ENCODE measurements at regions not wholly inside any gene's neighbourhood (a gene's known extent, or its start where the extent isn't known, plus 50 kb on each side); places are given as distances from the start of the nearest gene placed in this dataset.

DNA sequence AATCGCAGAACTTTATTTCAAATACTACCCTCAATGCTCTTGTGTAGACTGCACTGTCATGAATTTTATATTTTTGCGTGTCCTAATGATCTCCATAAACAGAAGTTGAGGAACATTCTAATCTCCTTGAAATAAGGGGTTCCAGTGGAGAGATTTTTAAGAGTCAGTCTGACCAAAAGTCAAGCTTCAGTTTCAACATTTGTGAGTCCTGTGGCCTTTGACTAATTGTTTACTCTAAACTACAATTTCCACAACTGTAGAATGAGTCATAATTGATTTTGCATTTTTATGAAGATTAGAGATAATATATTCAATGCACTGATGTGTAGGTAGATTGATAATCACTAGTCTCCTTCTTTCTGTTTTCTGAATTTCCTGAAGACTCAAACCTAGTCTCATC lies 720.3 kb upstream of the ID2 start:
- no peaks in the 10 kb centered on the region for H3K9me3 Mint-ChIP-seq

GRCh38 chr2:7962161-7962560 lies 719.7 kb upstream of the ID2 start:
- Histone ChIP-seq H3K36me3 (ENCODE audit: control insufficient read depth, insufficient read depth, low read length) (no peaks in the 10 kb centered on the region), H3K4me3 (ENCODE audit: low read depth, low read length) (no peak overlapping the region), H3K9me3 (ENCODE audit: control insufficient read depth in 2 of 2, low read length in 2 of 2) (no peaks in the 10 kb centered on the region), H3K27me3 (ENCODE audit: control insufficient read depth, insufficient read depth, low read length) (no peaks in the 10 kb centered on the region), H3K4me1 (ENCODE audit: control insufficient read depth, insufficient read depth, low read length, poor library complexity, severe bottlenecking) (no peaks in the 10 kb centered on the region), H3K27ac (ENCODE audit: insufficient read depth, low read length, poor library complexity, severe bottlenecking) (no peak overlapping the region)
- Mint-ChIP-seq H3K27ac (no peak overlapping the region), H3K27me3 (no peaks in the 10 kb centered on the region), H3K4me1 (no peaks in the 10 kb centered on the region), H3K36me3 (no peaks in the 10 kb centered on the region), H3K4me3 (no peak overlapping the region), H3K9me3 (no peaks in the 10 kb centered on the region)
- ATAC-seq (ENCODE audit: low read depth in 2 of 2): no peak
- DNase-seq: no peak

More for the DNA sequence above, 720.3 kb upstream of the ID2 start:
- no peaks in the 10 kb centered on the region for H3K36me3 ChIP-seq (ENCODE audit: control insufficient read depth, insufficient read depth, low read length)
- no peaks in the 10 kb centered on the region for H3K4me1 ChIP-seq (ENCODE audit: control insufficient read depth, insufficient read depth, low read length, poor library complexity, severe bottlenecking)
- H3K27ac ChIP-seq (ENCODE audit: insufficient read depth, low read length, poor library complexity, severe bottlenecking): no peak overlapping the region
- DNase-seq (no peak), ATAC-seq (ENCODE audit: low read depth in 2 of 2) (no peak)
- no peaks in the 10 kb centered on the region for H3K4me1 Mint-ChIP-seq
- H3K27me3 Mint-ChIP-seq: no peaks in the 10 kb centered on the region
- H3K27me3 ChIP-seq (ENCODE audit: control insufficient read depth, insufficient read depth, low read length): no peaks in the 10 kb centered on the region
- H3K27ac Mint-ChIP-seq: no peak overlapping the region
- H3K4me3 Mint-ChIP-seq: no peak overlapping the region
- H3K36me3 Mint-ChIP-seq: no peaks in the 10 kb centered on the region
- no peaks in the 10 kb centered on the region for H3K9me3 ChIP-seq (ENCODE audit: control insufficient read depth in 2 of 2, low read length in 2 of 2)
- H3K4me3 ChIP-seq (ENCODE audit: low read depth, low read length): no peak overlapping the region

GRCh38 chr2:7963787-7964186 lies 718.1 kb upstream of the ID2 start:
- DNase-seq (no peak), ATAC-seq (ENCODE audit: low read depth in 2 of 2) (no peak)
- no peaks in the 10 kb centered on the region for H3K36me3 ChIP-seq (ENCODE audit: control insufficient read depth, insufficient read depth, low read length)
- H3K27ac ChIP-seq (ENCODE audit: insufficient read depth, low read length, poor library complexity, severe bottlenecking): no peak overlapping the region
- no peaks in the 10 kb centered on the region for H3K9me3 ChIP-seq (ENCODE audit: control insufficient read depth in 2 of 2, low read length in 2 of 2)
- Mint-ChIP-seq H3K9me3 (no peaks in the 10 kb centered on the region), H3K27me3 (no peaks in the 10 kb centered on the region), H3K4me1 (no peaks in the 10 kb centered on the region), H3K4me3 (no peak overlapping the region), H3K36me3 (no peaks in the 10 kb centered on the region), H3K27ac (no peak overlapping the region)
- no peaks in the 10 kb centered on the region for H3K4me1 ChIP-seq (ENCODE audit: control insufficient read depth, insufficient read depth, low read length, poor library complexity, severe bottlenecking)
- no peaks in the 10 kb centered on the region for H3K27me3 ChIP-seq (ENCODE audit: control insufficient read depth, insufficient read depth, low read length)
- H3K4me3 ChIP-seq (ENCODE audit: low read depth, low read length): no peak overlapping the region

DNA sequence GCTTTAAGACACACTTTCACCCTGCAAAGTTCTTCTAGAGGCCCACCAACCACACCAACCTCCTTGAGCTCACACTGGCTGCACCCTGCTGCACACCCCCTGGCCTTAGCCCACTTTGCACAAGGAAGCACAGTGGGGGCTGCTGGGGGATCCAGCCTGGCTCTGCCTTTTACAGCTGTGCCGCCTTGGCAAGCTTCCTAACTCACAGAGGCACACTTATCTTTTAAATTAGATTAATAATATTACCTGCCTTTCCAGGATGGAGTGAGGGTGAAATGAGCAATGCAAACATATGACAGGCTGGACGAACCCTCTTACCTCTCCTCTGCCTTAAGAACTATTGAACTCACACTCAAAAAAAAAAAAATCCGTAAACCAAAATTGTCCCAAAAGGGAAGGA lies 715.8 kb upstream of the ID2 start:
- H3K9me3 ChIP-seq (ENCODE audit: control insufficient read depth in 2 of 2, low read length in 2 of 2): no peaks in the 10 kb centered on the region
- no peak overlapping the region for H3K27ac Mint-ChIP-seq
- peaks cover 0 to 2% (median 0%) of the 10 kb centered on the region in 7 donors for H3K9me3 Mint-ChIP-seq
- H3K27me3 ChIP-seq (ENCODE audit: control insufficient read depth, insufficient read depth, low read length): no peaks in the 10 kb centered on the region
- no peaks in the 10 kb centered on the region for H3K27me3 Mint-ChIP-seq
- no peaks in the 10 kb centered on the region for H3K4me1 Mint-ChIP-seq
- H3K4me3 Mint-ChIP-seq: no peak overlapping the region
- H3K36me3 ChIP-seq (ENCODE audit: control insufficient read depth, insufficient read depth, low read length): no peaks in the 10 kb centered on the region
- ATAC-seq (ENCODE audit: low read depth in 2 of 2) (no peak), DNase-seq (no peak)
- H3K27ac ChIP-seq (ENCODE audit: insufficient read depth, low read length, poor library complexity, severe bottlenecking): no peak overlapping the region
- H3K36me3 Mint-ChIP-seq: no peaks in the 10 kb centered on the region
- H3K4me3 ChIP-seq (ENCODE audit: low read depth, low read length): no peak overlapping the region
- no peaks in the 10 kb centered on the region for H3K4me1 ChIP-seq (ENCODE audit: control insufficient read depth, insufficient read depth, low read length, poor library complexity, severe bottlenecking)

- no peaks in the 10 kb centered on the region for H3K36me3 Mint-ChIP-seq
- no peaks in the 10 kb centered on the region for H3K27me3 ChIP-seq (ENCODE audit: control insufficient read depth, insufficient read depth, low read length)
- no peaks in the 10 kb centered on the region for H3K36me3 ChIP-seq (ENCODE audit: control insufficient read depth, insufficient read depth, low read length)
- no peak overlapping the region for H3K27ac ChIP-seq (ENCODE audit: insufficient read depth, low read length, poor library complexity, severe bottlenecking)
- no peaks in the 10 kb centered on the region for H3K4me1 ChIP-seq (ENCODE audit: control insufficient read depth, insufficient read depth, low read length, poor library complexity, severe bottlenecking)
- no peaks in the 10 kb centered on the region for H3K9me3 ChIP-seq (ENCODE audit: control insufficient read depth in 2 of 2, low read length in 2 of 2)
- ATAC-seq (ENCODE audit: low read depth in 2 of 2) (no peak), DNase-seq (no peak)
- no peak overlapping the region for H3K27ac Mint-ChIP-seq
- no peaks in the 10 kb centered on the region for H3K4me1 Mint-ChIP-seq
- peaks cover 0 to 2% (median 0%) of the 10 kb centered on the region in 7 donors for H3K9me3 Mint-ChIP-seq
- H3K4me3 ChIP-seq (ENCODE audit: low read depth, low read length): no peak overlapping the region
- H3K27me3 Mint-ChIP-seq: no peaks in the 10 kb centered on the region
- H3K4me3 Mint-ChIP-seq: no peak overlapping the region
Observed at GRCh38 chr2:7967707-7968405, 714.0 kb upstream of the ID2 start.

DNA sequence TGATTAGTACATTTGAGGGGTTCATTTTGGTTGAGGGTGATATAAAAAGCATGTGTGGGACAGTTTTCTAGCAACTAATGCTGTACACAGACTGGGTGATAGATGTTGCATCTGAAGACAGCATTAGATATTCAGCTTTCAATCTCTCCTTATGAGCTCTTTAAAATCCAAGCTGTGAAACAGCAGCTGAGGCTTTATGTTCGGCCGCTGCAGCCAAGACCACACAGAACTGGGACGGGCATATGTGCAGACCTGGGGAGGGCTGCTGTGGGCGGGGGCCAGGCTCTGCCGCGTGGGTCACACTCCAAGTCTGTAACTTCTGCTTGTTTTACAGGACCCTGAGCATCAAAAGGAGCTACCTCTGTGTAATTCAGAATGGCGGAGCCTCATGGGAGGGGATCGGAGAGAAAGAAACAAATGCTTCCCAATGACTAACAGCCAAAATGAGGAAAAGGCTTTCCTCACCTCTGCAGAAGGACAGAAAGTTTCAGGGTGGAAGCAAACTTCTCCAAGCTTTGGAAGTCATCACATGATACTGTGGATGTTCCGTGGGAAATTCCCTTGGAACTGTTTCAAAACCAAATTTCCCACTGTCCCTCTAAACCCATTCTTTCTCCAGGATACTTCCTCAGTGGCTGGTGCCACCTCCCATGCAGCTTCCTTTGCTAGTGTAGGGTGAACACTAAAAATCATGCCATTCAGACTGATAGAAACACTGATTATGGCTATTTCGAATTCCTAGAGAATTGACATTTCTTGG lies 711.9 kb upstream of the ID2 start:
- Mint-ChIP-seq H3K36me3 (no peaks in the 10 kb centered on the region), H3K9me3 (peaks cover 0 to 2% (median 0%) of the 10 kb centered on the region in 7 donors), H3K4me1 (no peaks in the 10 kb centered on the region), H3K27me3 (no peaks in the 10 kb centered on the region), H3K4me3 (no peak overlapping the region), H3K27ac (no peak overlapping the region)
- H3K4me1 ChIP-seq (ENCODE audit: control insufficient read depth, insufficient read depth, low read length, poor library complexity, severe bottlenecking): no peaks in the 10 kb centered on the region
- no peak overlapping the region for H3K4me3 ChIP-seq (ENCODE audit: low read depth, low read length)
- H3K9me3 ChIP-seq (ENCODE audit: control insufficient read depth in 2 of 2, low read length in 2 of 2): no peaks in the 10 kb centered on the region
- no peak for DNase-seq
- no peaks in the 10 kb centered on the region for H3K36me3 ChIP-seq (ENCODE audit: control insufficient read depth, insufficient read depth, low read length)
- ATAC-seq (ENCODE audit: low read depth in 2 of 2): no peak
- no peaks in the 10 kb centered on the region for H3K27me3 ChIP-seq (ENCODE audit: control insufficient read depth, insufficient read depth, low read length)
- H3K27ac ChIP-seq (ENCODE audit: insufficient read depth, low read length, poor library complexity, severe bottlenecking): no peak overlapping the region

- Histone ChIP-seq H3K4me1 (ENCODE audit: control insufficient read depth, insufficient read depth, low read length, poor library complexity, severe bottlenecking) (no peaks in the 10 kb centered on the region), H3K9me3 (ENCODE audit: control insufficient read depth in 2 of 2, low read length in 2 of 2) (no peaks in the 10 kb centered on the region), H3K36me3 (ENCODE audit: control insufficient read depth, insufficient read depth, low read length) (no peaks in the 10 kb centered on the region), H3K4me3 (ENCODE audit: low read depth, low read length) (no peak overlapping the region), H3K27ac (ENCODE audit: insufficient read depth, low read length, poor library complexity, severe bottlenecking) (no peak overlapping the region), H3K27me3 (ENCODE audit: control insufficient read depth, insufficient read depth, low read length) (no peaks in the 10 kb centered on the region)
- no peaks in the 10 kb centered on the region for H3K36me3 Mint-ChIP-seq
- peaks cover 0 to 2% (median 0%) of the 10 kb centered on the region in 7 donors for H3K9me3 Mint-ChIP-seq
- H3K27me3 Mint-ChIP-seq: no peaks in the 10 kb centered on the region
- no peaks in the 10 kb centered on the region for H3K4me1 Mint-ChIP-seq
- DNase-seq: no peak
- no peak overlapping the region for H3K27ac Mint-ChIP-seq
- no peak overlapping the region for H3K4me3 Mint-ChIP-seq
- ATAC-seq (ENCODE audit: low read depth in 2 of 2): no peak
Observed at GRCh38 chr2:7971248-7971647, 710.6 kb upstream of the ID2 start.

DNA sequence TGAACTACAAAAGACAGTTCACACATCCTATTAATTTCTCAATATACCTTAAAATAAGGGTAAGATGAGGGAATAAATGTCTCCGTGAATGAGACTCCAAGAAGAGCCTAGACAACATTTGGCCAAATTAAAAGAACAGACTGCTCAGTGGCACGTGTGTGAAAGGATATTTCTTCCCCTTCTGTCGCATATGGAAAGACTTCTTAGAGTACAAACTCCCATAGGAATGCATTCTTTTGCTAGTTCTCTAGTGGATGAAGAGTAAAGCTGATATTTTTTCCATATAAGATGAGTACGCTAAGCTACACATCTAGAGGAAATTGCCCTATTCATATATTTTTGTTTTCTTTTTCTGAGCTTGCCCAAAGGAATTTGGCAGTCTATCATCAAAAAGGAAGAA lies 710.0 kb upstream of the ID2 start:
- Mint-ChIP-seq H3K36me3 (no peaks in the 10 kb centered on the region), H3K4me3 (no peak overlapping the region), H3K4me1 (no peaks in the 10 kb centered on the region), H3K27ac (no peak overlapping the region), H3K27me3 (no peaks in the 10 kb centered on the region), H3K9me3 (peaks cover 0 to 2% (median 0%) of the 10 kb centered on the region in 7 donors)
- DNase-seq (no peak), ATAC-seq (ENCODE audit: low read depth in 2 of 2) (no peak)
- no peaks in the 10 kb centered on the region for H3K27me3 ChIP-seq (ENCODE audit: control insufficient read depth, insufficient read depth, low read length)
- no peaks in the 10 kb centered on the region for H3K36me3 ChIP-seq (ENCODE audit: control insufficient read depth, insufficient read depth, low read length)
- H3K4me3 ChIP-seq (ENCODE audit: low read depth, low read length): no peak overlapping the region
- H3K4me1 ChIP-seq (ENCODE audit: control insufficient read depth, insufficient read depth, low read length, poor library complexity, severe bottlenecking): no peaks in the 10 kb centered on the region
- no peaks in the 10 kb centered on the region for H3K9me3 ChIP-seq (ENCODE audit: control insufficient read depth in 2 of 2, low read length in 2 of 2)
- no peak overlapping the region for H3K27ac ChIP-seq (ENCODE audit: insufficient read depth, low read length, poor library complexity, severe bottlenecking)
